HG03457 (cell line): ENCODE measurements at regions not wholly inside any gene's neighbourhood (a gene's known extent, or its start where the extent isn't known, plus 50 kb on each side); places are given as distances from the start of the nearest gene placed in this dataset.
"Not testable (repeated sequence)": the region's sequence is repeated elsewhere in the genome, so short reads cannot be mapped to it uniquely, and the experiment has no call there.

Source experiments
- ATAC-seq: cut with Tn5 transposase; IDR thresholded peaks from one replicate; pipeline ENCODE4 v1.9.1; 2021; ENCODE audit warnings: moderate number of reproducible peaks; ENCODE audit not compliant: unreplicated experiment

GRCh38 chr13:109702030-109702597 is 84.3 kb downstream of the IRS2 start:
- ATAC-seq, result not testable (repeated sequence)

- ATAC-seq, result no peak
Observed at GRCh38 chr13:109700176-109700575, 86.2 kb downstream of the IRS2 start.

GRCh38 chr13:109699628-109700071 is 86.7 kb downstream of the IRS2 start:
- no peak for ATAC-seq

DNA sequence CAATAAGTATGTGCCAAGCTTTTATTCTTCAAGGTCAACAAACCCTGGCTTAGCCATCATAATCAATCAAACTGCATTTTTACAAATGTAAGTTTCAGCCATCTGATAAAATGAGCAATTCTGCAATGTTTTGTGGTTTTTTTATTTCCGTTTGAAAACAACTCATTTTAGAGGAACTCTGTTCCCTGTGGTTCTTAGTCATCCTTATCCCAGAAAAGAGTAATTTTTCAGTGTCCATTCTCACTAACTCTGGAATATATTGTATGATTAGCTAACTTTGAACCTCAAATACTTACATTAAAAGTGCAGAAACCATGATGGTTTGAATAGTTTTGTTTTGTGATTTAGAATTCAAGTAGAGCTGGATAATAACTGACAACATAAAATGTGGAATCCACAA is 87.6 kb downstream of the IRS2 start:
- no peak for ATAC-seq

- no peak for ATAC-seq
Observed at GRCh38 chr13:109697936-109698335, 88.4 kb downstream of the IRS2 start.

DNA sequence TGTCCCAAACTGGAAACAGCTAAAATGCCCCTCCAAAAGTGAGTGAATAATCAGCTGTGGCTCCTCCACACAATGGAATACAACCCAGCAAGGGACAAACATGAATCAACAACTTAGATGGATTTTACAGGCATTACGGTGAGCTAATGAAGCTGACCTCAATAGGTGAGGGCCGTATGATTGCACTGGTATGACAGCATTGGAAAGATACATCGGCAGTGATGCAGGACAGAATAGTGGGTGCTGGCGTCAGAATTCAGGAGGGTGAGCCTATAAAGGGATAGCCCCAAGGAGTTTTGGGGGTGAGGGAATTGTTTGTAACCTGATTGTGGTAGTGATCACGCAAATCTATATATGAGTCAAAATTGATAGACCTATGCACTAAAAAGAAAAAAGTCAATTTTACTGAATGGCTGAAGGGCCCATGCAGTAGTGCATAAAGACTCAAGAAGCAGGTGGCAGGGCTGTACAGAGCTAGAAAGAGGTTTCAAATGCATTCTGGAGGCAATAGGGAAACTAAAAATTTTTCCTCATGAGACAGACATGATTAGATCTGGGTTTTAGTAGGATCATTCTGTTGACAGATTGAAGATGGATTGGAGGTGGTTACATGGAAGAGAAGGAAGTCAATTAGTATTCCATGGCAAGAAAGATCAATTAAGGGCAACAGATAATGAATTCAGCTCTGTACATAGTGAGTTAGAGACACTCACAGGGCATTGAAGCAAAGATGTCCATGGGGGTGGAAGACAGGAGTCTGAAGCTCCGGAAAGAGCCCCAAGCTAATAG is 90.8 kb downstream of the IRS2 start:
- no peak for ATAC-seq

DNA sequence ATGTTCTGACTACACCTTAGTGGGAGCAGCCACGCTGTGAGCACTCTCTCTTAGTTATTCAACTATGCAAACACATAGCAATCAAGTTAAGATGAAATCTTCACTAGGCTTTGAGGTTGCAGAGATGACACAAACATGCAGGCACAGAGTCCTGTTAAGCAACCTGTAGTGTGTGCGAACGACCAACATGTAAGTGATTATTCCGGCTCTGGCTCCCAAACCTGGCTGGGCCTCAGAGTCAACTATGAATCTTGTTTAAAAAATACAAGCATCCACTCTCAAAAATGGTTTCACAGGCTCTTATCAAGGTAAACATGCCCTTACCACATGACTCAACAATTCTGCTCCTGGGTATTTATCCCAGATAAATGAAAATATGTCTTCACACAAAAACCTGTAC is 91.4 kb downstream of the IRS2 start:
- no peak for ATAC-seq

GRCh38 chr13:109693213-109693612 is 93.2 kb downstream of the IRS2 start:
- no peak for ATAC-seq

DNA sequence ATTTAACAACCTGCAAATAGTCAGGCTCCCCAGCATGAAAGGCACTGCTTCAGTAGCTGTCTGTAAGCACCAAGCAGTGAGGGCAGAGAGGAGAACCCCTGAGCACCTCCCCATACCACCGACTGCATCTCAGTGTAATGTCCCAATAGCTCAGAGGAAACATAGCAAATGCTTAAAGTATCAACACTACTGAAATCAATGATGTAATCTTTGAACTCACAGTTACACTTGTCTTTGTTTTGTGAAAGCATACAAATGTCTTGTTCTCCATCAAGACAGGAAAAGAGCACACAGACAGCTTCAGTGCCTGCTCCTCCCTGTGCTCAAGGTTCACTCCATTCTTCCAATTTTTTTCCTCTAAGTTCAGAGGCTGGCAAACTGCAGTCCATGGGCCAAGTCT is 94.7 kb downstream of the IRS2 start:
- no peak for ATAC-seq

GRCh38 chr13:109687559-109688448 is 98.6 kb downstream of the IRS2 start:
- no peak for ATAC-seq

- no peak for ATAC-seq
Observed at GRCh38 chr13:109685203-109685602, 101.2 kb downstream of the IRS2 start.

DNA sequence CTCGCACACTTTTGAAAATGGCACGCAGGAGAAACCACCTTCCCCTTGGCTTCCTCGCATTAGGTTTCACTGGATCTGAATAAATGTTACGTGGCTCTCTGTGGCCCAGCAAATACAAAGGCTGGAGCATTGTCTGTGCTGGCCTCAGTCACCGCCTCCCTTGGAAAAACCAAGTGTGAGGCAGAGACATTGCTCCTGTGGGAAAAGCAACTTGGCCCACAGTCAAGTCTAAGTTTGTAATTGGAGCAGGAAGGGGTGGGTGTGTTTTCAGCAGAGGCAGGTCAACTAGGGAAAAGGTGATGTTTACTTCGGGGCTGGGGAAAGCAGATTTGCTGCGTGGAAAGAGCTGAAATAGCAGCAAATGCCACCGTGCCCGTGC is 101.6 kb downstream of the IRS2 start:
- no peak for ATAC-seq

DNA sequence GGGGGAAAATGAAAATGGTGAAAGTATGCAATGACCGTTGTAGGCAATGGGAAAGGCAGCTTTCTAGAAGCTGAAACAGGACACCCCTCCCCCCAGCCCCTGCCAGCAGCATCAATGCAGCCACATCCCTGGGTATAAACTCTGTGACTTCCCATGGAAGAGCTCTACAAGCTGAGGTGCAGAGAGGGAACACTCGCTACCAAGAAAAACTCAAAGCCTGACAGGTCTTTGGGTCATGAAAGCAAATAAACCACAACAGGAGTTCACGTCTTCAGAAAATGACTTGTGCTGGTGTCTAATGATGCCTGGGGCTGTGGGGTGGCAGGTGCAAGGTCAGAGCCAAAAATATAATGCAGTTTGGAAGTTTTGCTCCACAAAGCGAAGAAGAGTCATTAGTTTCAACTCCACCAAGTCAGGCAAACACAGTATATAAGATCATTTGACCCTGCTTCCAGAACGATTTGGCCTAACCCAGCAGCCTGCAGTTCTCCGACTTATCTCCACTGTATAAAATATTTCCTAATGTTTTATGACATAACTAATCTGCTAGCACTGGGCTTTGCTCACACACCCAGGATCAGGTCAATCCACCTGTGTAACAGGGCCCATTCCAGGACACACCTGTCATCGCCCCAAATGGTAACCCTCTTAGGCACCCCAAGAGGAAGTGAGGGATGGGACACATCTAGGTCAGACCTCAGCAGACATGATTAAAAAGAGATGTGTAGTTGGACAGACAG is 102.1 kb downstream of the IRS2 start:
- no peak for ATAC-seq

- ATAC-seq, result no peak
Observed at GRCh38 chr13:109682534-109683244, 103.7 kb downstream of the IRS2 start.

GRCh38 chr13:109680930-109681329 is 105.5 kb downstream of the IRS2 start:
- no peak for ATAC-seq

- no peak for ATAC-seq
Observed at GRCh38 chr13:109680288-109680687, 106.1 kb downstream of the IRS2 start.

DNA sequence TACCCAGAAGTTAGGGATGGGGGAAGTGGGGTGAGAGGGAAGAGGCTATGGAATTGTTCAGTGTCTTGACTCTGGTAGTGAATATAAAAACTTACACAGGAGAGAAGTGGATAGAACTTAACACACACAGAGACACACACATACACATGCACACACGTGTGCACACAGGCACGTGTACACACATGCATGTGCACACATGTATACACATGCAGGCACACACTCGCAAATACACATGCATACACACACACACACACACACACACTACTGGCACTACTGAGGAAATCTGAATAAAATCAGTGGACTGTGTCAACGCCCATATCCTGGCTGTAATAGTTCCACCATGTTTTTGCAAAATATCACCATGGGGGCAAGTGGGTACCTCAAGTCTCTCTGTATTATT is 107.9 kb downstream of the IRS2 start:
- ATAC-seq, result no peak

DNA sequence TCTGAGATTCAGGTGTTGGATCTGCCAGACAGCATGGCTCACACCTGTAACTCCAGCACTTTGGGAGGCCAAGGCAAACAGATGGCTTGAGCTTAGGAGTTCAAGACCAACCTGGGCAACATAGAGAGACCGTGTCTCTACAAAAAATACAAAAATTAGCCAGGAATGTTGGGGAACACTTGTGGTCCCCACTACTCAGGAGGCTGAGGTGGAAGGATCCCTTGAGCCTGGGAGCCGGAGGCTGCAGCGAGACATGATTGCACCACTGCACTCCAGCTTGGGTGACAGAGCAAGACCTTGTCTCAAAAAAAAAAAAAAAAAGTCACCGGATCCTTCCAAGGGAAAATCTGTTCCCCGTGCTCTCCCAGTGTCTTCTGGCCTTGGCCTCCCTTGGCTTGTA is 109.2 kb downstream of the IRS2 start:
- no peak for ATAC-seq

DNA sequence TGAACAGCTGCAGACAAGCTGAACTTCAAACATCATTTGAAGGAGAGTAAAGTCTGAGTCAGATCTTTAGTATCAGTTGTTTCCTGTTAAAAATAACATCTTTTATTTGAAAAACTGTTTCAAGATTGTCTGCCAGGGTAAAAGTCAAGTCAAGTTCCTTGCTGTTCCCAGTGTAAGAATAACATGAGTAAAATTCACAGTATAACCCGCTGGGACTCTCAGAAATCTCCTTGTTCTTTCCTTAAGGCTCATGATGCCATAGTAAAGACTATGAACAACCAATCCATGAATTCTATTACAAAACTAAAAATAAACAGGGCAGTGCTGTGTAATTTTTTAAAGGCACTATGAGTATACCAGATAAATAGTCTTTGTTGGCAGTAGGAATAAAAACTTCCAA is 112.9 kb downstream of the IRS2 start:
- no peak for ATAC-seq

DNA sequence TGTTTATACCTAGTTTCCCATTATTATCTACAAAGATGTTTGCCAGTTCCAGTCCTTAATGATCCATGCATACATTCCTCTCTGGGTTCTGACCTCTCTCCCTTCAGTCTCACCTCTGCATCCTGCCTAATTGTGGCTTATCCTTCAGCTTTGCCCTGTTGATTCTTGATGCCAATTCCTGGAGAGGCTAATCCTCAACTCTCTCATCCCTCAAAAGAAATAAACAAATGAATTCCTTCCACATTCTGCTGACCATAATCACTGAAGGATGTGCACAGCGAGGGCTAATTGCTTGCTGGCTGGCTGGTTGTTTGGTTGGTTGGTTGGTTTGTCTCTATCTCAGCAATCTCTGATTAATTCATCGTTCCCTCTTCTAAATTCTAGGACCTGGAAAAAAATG is 113.8 kb downstream of the IRS2 start:
- ATAC-seq, result no peak
